ENCODE measurements at regions not wholly inside any gene's neighbourhood (a gene's known extent, or its start where the extent isn't known, plus 50 kb on each side); places are given as distances from the start of the nearest gene placed in this dataset.
"Not testable (repeated sequence)": the region's sequence is repeated elsewhere in the genome, so short reads cannot be mapped to it uniquely, and the experiment has no call there.

DNA sequence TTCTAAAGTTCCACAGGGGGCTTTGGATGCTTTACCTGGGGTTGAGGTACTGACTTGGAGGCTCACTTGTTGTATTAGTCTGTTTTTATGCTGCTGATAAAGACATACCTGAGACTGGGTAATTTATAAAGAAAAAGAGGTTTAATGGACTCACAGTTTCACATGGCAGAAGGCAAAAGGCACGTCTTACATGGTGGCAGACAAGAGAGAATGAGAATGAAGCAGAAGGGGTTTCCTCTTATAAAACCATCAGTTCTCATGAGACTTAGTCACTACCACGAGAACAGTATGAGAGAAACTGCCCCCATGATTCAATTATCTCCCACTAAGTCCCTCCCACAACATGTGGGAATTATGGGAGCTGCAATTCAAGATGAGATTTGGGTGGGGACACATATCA, 76.8 kb upstream of the ATP5PO start:
- TF ChIP-seq POLR2A, CTCF (IDR thresholded peaks at IDR 0.05): not testable (repeated sequence)

Data from thyroid gland (tissue), 4 donors.